Astrocyte (in vitro differentiated cells and primary cell): ENCODE measurements at regions not wholly inside any gene's neighbourhood (a gene's known extent, or its start where the extent isn't known, plus 50 kb on each side); places are given as distances from the start of the nearest gene placed in this dataset.

ENCODE experiments used
- DNase-seq: peaks from one replicate; pipeline ENCODE4 v3.0.0-alpha.2; 2010; ENCODE audit warnings: low read depth
- FAIRE-seq: peaks from 2 replicates; lab custom pipeline; 2011; peaks lifted over from hg19 to GRCh38; lab: Jason Lieb, UNC
- H2AFZ ChIP-seq: 2 replicates; pipeline ENCODE4 v1.6.0; 2012; ENCODE audit warnings: low read depth, low read length, inconsistent platforms
- H3K27ac ChIP-seq: 2 replicates; pipeline ENCODE4 v1.5.1; 2011; ENCODE audit warnings: low read depth, low read length, inconsistent platforms
- H3K27me3 ChIP-seq: 2 replicates; pipeline ENCODE4 v1.6.0; 2011; ENCODE audit warnings: low read length, inconsistent platforms; ENCODE audit not compliant: insufficient read depth
- H3K36me3 ChIP-seq: 2 replicates; pipeline ENCODE4 v1.5.1; 2011; ENCODE audit warnings: low read length, inconsistent platforms; ENCODE audit not compliant: insufficient read depth
- H3K4me1 ChIP-seq: 2 replicates; pipeline ENCODE4 v1.5.1; 2011; ENCODE audit warnings: low read length, inconsistent platforms; ENCODE audit not compliant: insufficient read depth
- H3K4me2 ChIP-seq: 2 replicates; pipeline ENCODE4 v1.6.0; 2012; ENCODE audit warnings: low read length, inconsistent platforms
- H3K4me3 ChIP-seq: 2 replicates; pipeline ENCODE4 v1.5.1; 2011; ENCODE audit warnings: low read depth, mild to moderate bottlenecking, low read length, inconsistent platforms; ENCODE audit not compliant: insufficient read depth
- H3K79me2 ChIP-seq: 2 replicates; pipeline ENCODE4 v1.6.0; 2012; ENCODE audit warnings: mild to moderate bottlenecking, low read length, inconsistent platforms; ENCODE audit not compliant: insufficient read depth
- H3K9ac ChIP-seq: 2 replicates; pipeline ENCODE4 v1.6.0; 2012; ENCODE audit warnings: mild to moderate bottlenecking, low read length, inconsistent platforms
- H3K9me3 ChIP-seq: 2 replicates; pipeline ENCODE4 v1.5.1; 2012; ENCODE audit warnings: low read depth, mild to moderate bottlenecking, low read length, inconsistent platforms; ENCODE audit not compliant: insufficient read depth
- H4K20me1 ChIP-seq: 2 replicates; pipeline ENCODE4 v1.6.0; 2012; ENCODE audit warnings: low read length, inconsistent platforms; ENCODE audit not compliant: insufficient read depth
- H3K27ac Mint-ChIP-seq: one replicate; pipeline ENCODE4 v1.8.0; 2021; ENCODE audit warnings: mild to moderate bottlenecking, mixed read lengths; ENCODE audit not compliant: unreplicated experiment
- H3K27me3 Mint-ChIP-seq: one replicate; pipeline ENCODE4 v1.8.0; 2021; ENCODE audit warnings: low read depth, mixed read lengths; ENCODE audit not compliant: unreplicated experiment
- H3K36me3 Mint-ChIP-seq: one replicate; pipeline ENCODE4 v1.8.0; 2021; ENCODE audit warnings: low read depth, mixed read lengths; ENCODE audit not compliant: unreplicated experiment
- H3K4me1 Mint-ChIP-seq: one replicate; pipeline ENCODE4 v1.8.0; 2021; ENCODE audit warnings: low read depth, mixed read lengths; ENCODE audit not compliant: unreplicated experiment
- H3K4me3 Mint-ChIP-seq: one replicate; pipeline ENCODE4 v1.8.0; 2021; ENCODE audit warnings: mild to moderate bottlenecking, moderate library complexity, mixed read lengths; ENCODE audit not compliant: unreplicated experiment
- H3K9me3 Mint-ChIP-seq: one replicate; pipeline ENCODE4 v1.8.0; 2021; ENCODE audit warnings: mild to moderate bottlenecking, mixed read lengths; ENCODE audit not compliant: unreplicated experiment
- CTCF ChIP-seq: IDR thresholded peaks from 2 replicates; pipeline ENCODE4 v1.5.1; 2011; ENCODE audit warnings: low read depth, mild to moderate bottlenecking, inconsistent platforms, low read length, moderate library complexity; ENCODE audit not compliant: insufficient read depth
- EZH2 ChIP-seq: IDR thresholded peaks from 2 replicates; pipeline ENCODE4 v1.6.1; 2012; ENCODE audit warnings: mild to moderate bottlenecking, low read length, inconsistent platforms; ENCODE audit not compliant: insufficient read depth

DNA sequence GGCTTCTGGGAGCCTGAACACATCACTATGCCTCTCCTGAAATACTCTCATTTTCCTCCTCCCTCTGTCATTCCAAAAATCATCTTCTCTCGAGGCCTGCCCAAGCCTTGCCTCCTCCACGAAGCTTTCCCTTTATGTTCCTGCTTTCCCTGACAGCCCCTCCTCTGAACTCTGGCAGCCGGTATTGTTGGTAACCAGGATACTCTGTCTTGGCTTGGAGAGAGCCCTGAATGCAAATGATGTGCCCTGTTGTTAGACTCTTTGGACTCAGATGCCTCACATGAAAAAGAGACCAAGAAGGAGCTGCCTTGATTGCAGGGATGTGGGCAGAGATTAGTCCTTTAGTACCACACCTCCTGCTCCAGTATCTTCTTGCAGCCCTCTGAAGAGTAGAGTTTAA, 138.5 kb upstream of the DLX2 start:
- no peak for FAIRE-seq

DNA sequence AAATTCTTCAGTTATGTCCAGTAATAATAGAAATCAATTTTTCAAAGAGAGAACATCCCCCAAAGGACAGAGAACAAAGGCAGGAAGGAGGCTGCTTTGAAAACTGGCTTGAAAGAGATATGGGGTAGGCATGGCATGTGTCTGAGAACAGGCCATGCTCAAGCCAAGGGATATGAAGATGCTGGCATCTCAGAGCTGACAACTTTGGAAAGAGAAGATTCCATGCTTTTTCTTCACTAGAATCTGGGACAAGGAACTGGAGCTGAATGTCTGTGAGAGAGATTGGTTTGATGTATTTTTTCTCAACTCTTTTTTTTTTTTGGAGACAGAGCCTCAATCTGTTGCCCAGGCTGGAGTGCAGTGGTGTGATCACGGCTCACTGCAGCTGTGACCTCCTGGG, 139.8 kb upstream of the DLX2 start:
- Histone ChIP-seq H3K4me2 (no peak overlapping the region), H3K9me3 (no peaks in the 10 kb centered on the region), H3K27ac (no peak overlapping the region), H2AFZ (no peak overlapping the region), H3K4me3 (no peak overlapping the region), H3K79me2 (no peaks in the 10 kb centered on the region), H3K27me3 (no peaks in the 10 kb centered on the region), H3K36me3 (no peaks in the 10 kb centered on the region), H3K9ac (no peak overlapping the region), H4K20me1 (no peaks in the 10 kb centered on the region), H3K4me1 (peaks cover 4% of the 10 kb centered on the region)
- H3K4me3 Mint-ChIP-seq = no peak overlapping the region
- H3K27ac Mint-ChIP-seq = no peak overlapping the region
- peaks cover 3% of the 10 kb centered on the region for H3K36me3 Mint-ChIP-seq
- no peaks in the 10 kb centered on the region for H3K27me3 Mint-ChIP-seq
- peaks cover 8% of the 10 kb centered on the region for H3K4me1 Mint-ChIP-seq
- TF ChIP-seq CTCF (no peak), EZH2 (no peak)
- FAIRE-seq (no peak), DNase-seq (no peak)
- peaks cover 5% of the 10 kb centered on the region for H3K9me3 Mint-ChIP-seq

More for the DNA sequence above, 138.5 kb upstream of the DLX2 start:
- H3K27ac ChIP-seq = no peak overlapping the region
- no peaks in the 10 kb centered on the region for H3K9me3 ChIP-seq
- DNase-seq = no peak
- TF ChIP-seq EZH2 (no peak), CTCF (no peak)
- H3K4me3 Mint-ChIP-seq = no peak overlapping the region
- peaks cover 9% of the 10 kb centered on the region for H3K27me3 Mint-ChIP-seq
- no peak overlapping the region for H2AFZ ChIP-seq
- no peak overlapping the region for H3K9ac ChIP-seq
- H3K36me3 ChIP-seq = no peaks in the 10 kb centered on the region
- no peaks in the 10 kb centered on the region for H3K4me1 ChIP-seq
- no peak overlapping the region for H3K27ac Mint-ChIP-seq
- H3K4me3 ChIP-seq = no peak overlapping the region
- H3K79me2 ChIP-seq = no peaks in the 10 kb centered on the region
- H4K20me1 ChIP-seq = no peaks in the 10 kb centered on the region
- H3K27me3 ChIP-seq = peaks cover under 1% of the 10 kb centered on the region
- peaks cover 4% of the 10 kb centered on the region for H3K4me1 Mint-ChIP-seq
- peaks cover 3% of the 10 kb centered on the region for H3K36me3 Mint-ChIP-seq
- H3K9me3 Mint-ChIP-seq = no peaks in the 10 kb centered on the region
- no peak overlapping the region for H3K4me2 ChIP-seq

DNA sequence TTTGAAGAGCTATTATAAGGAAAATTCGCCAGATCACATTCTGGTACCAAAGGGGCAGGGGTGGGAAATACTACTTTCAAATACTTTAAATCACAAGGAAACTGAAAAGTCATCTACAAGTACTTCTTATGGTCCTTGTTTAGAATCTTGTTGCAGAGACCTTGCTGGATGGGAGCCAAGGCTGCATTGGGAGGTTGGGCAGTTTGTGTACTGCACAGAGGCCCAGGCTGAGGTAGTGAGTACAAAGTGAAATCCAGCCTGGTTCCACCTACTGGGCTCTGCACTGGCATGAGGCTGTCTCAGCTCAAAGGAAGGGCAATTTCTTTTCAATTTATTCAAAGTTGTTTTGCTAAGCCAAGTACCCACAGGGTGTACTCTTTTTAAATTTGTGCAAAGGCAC, 140.3 kb upstream of the DLX2 start:
- H3K9me3 Mint-ChIP-seq = peaks cover 5% of the 10 kb centered on the region
- peaks cover 8% of the 10 kb centered on the region for H3K4me1 Mint-ChIP-seq

More for the DNA sequence above, 140.3 kb upstream of the DLX2 start:
- Mint-ChIP-seq H3K36me3 (peaks cover 3% of the 10 kb centered on the region), H3K4me3 (no peak overlapping the region), H3K27me3 (no peaks in the 10 kb centered on the region), H3K27ac (no peak overlapping the region)
- FAIRE-seq (no peak), DNase-seq (no peak)
- Histone ChIP-seq H3K36me3 (no peaks in the 10 kb centered on the region), H3K9me3 (no peaks in the 10 kb centered on the region), H3K79me2 (no peaks in the 10 kb centered on the region), H3K27me3 (no peaks in the 10 kb centered on the region), H3K9ac (no peak overlapping the region), H3K4me2 (no peak overlapping the region), H3K4me3 (no peak overlapping the region), H3K27ac (no peak overlapping the region), H3K4me1 (peaks cover 6% of the 10 kb centered on the region), H4K20me1 (no peaks in the 10 kb centered on the region), H2AFZ (no peak overlapping the region)
- TF ChIP-seq CTCF (no peak), EZH2 (no peak)
